ENCODE measurements at regions not wholly inside any gene's neighbourhood (a gene's known extent, or its start where the extent isn't known, plus 50 kb on each side); places are given as distances from the start of the nearest gene placed in this dataset.

- DNase-seq (ENCODE audit: low read depth in 2 of 2) = no peak
- H3K4me3 ChIP-seq (replicated peaks in 1 of 2; ENCODE audit: low read depth in 2 of 2, low read length in 2 of 2) = no peak overlapping the region
- TF ChIP-seq CTCF (IDR thresholded peaks at IDR 0.05; ENCODE audit: low read depth, low read length) = no peak
Measured at GRCh38 chr16:50974438-50975036, 176.5 kb downstream of the SALL1 start.

- no peak for TF ChIP-seq CTCF (IDR thresholded peaks at IDR 0.05; ENCODE audit: low read depth, low read length)
- DNase-seq (ENCODE audit: low read depth in 2 of 2) = no peak
- H3K4me3 ChIP-seq (replicated peaks in 1 of 2; ENCODE audit: low read depth in 2 of 2, low read length in 2 of 2) = no peak overlapping the region
Measured at GRCh38 chr16:50972876-50973275, 178.2 kb downstream of the SALL1 start.

- no peak overlapping the region for H3K4me3 ChIP-seq (replicated peaks in 1 of 2; ENCODE audit: low read depth in 2 of 2, low read length in 2 of 2)
- DNase-seq (ENCODE audit: low read depth in 2 of 2) = no peak
- TF ChIP-seq CTCF (IDR thresholded peaks at IDR 0.05; ENCODE audit: low read depth, low read length) = no peak
Measured at GRCh38 chr16:50970281-50970680, 180.8 kb downstream of the SALL1 start.

- no peak for DNase-seq (ENCODE audit: low read depth in 2 of 2)
- TF ChIP-seq CTCF (IDR thresholded peaks at IDR 0.05; ENCODE audit: low read depth, low read length) = no peak
- no peak overlapping the region for H3K4me3 ChIP-seq (replicated peaks in 1 of 2; ENCODE audit: low read depth in 2 of 2, low read length in 2 of 2)
Measured at GRCh38 chr16:50967827-50968612, 183.1 kb downstream of the SALL1 start.

GRCh38 chr16:50964491-50964890 lies 186.6 kb downstream of the SALL1 start:
- no peak overlapping the region for H3K4me3 ChIP-seq (replicated peaks in 1 of 2; ENCODE audit: low read depth in 2 of 2, low read length in 2 of 2)
- no peak for TF ChIP-seq CTCF (IDR thresholded peaks at IDR 0.05; ENCODE audit: low read depth, low read length)
- DNase-seq (ENCODE audit: low read depth in 2 of 2) = no peak

GRCh38 chr16:50961952-50962351 lies 189.1 kb downstream of the SALL1 start:
- no peak overlapping the region for H3K4me3 ChIP-seq (replicated peaks in 1 of 2; ENCODE audit: low read depth in 2 of 2, low read length in 2 of 2)
- DNase-seq (ENCODE audit: low read depth in 2 of 2) = no peak
- no peak for TF ChIP-seq CTCF (IDR thresholded peaks at IDR 0.05; ENCODE audit: low read depth, low read length)

Data from cardiac fibroblast (primary cell).